Keratinocyte (primary cell): ENCODE measurements at regions not wholly inside any gene's neighbourhood (a gene's known extent, or its start where the extent isn't known, plus 50 kb on each side); places are given as distances from the start of the nearest gene placed in this dataset.

Source experiments
- DNase-seq: peaks from one replicate; pipeline ENCODE4 v3.0.0-alpha.2; 2011; ENCODE audit warnings: low read depth, missing footprints, low spot score
- FAIRE-seq: peaks from 2 replicates; lab custom pipeline; 2011; peaks lifted over from hg19 to GRCh38; lab: Jason Lieb, UNC
- H2AFZ ChIP-seq: 2 replicates; pipeline ENCODE4 v1.6.0; 2012; ENCODE audit warnings: low read length, control low read depth, inconsistent platforms; ENCODE audit not compliant: control insufficient read depth
- H3K27ac ChIP-seq: 2 replicates; pipeline ENCODE4 v1.5.1; 2011; ENCODE audit warnings: low read length; ENCODE audit not compliant: control insufficient read depth, insufficient read depth
- H3K27me3 ChIP-seq: 3 replicates; pipeline ENCODE4 v1.6.0; 2011; ENCODE audit warnings: low read length; ENCODE audit not compliant: control insufficient read depth, insufficient read depth; ENCODE audit errors: extremely low read depth
- H3K36me3 ChIP-seq, 2 experiments: 2 replicates in 1 of 2; 3 replicates in 1 of 2; pipeline ENCODE4 v1.5.1; 2011; ENCODE audit warnings: low read length in 2 of 2, mild to moderate bottlenecking in 1 of 2; ENCODE audit not compliant: control insufficient read depth in 2 of 2, insufficient read depth in 2 of 2; ENCODE audit errors: extremely low read depth in 1 of 2
- H3K4me1 ChIP-seq: 3 replicates; pipeline ENCODE4 v1.5.1; 2011; ENCODE audit warnings: low read length; ENCODE audit not compliant: control insufficient read depth, insufficient read depth; ENCODE audit errors: extremely low read depth
- H3K4me2 ChIP-seq: 3 replicates; pipeline ENCODE4 v1.6.0; 2011; ENCODE audit warnings: low read depth, low read length; ENCODE audit not compliant: control insufficient read depth, insufficient read depth; ENCODE audit errors: extremely low read depth
- H3K4me3 ChIP-seq, 3 experiments: fragments of 200-600 bp in 1 of 3; sonication (generic) in 1 of 3; 2 replicates in 2 of 3; 3 replicates in 1 of 3; pipeline ENCODE4 v1.5.1; 2011 to 2016; ENCODE audit warnings: low read length in 3 of 3, mild to moderate bottlenecking in 3 of 3, control low read depth in 2 of 3, inconsistent platforms in 1 of 3, low read depth in 1 of 3, mixed read lengths in 1 of 3, mixed run types in 1 of 3, moderate library complexity in 1 of 3; ENCODE audit not compliant: control insufficient read depth in 2 of 3, insufficient read depth in 2 of 3; ENCODE audit errors: extremely low read depth in 1 of 3
- H3K79me2 ChIP-seq: 2 replicates; pipeline ENCODE4 v1.6.0; 2012; ENCODE audit warnings: low read length; ENCODE audit not compliant: control insufficient read depth, insufficient read depth
- H3K9ac ChIP-seq: 3 replicates; pipeline ENCODE4 v1.6.0; 2011; ENCODE audit warnings: low read length; ENCODE audit not compliant: control insufficient read depth, insufficient read depth; ENCODE audit errors: extremely low read depth
- H3K9me1 ChIP-seq: 3 replicates; pipeline ENCODE4 v1.6.0; 2011; ENCODE audit warnings: low read length; ENCODE audit not compliant: control insufficient read depth, insufficient read depth; ENCODE audit errors: extremely low read depth
- H3K9me3 ChIP-seq: 2 replicates; pipeline ENCODE4 v1.5.1; 2012; ENCODE audit warnings: low read depth, low read length; ENCODE audit not compliant: control insufficient read depth
- H4K20me1 ChIP-seq: 3 replicates; pipeline ENCODE4 v1.6.0; 2011; ENCODE audit warnings: low read length; ENCODE audit not compliant: control insufficient read depth, insufficient read depth; ENCODE audit errors: extremely low read depth
- EZH2 ChIP-seq: IDR thresholded peaks from one replicate; pipeline ENCODE4 v1.6.1; 2012; ENCODE audit warnings: inconsistent platforms, mild to moderate bottlenecking, low read length, moderate library complexity
- dilution Hi-C: fragments of 300-500 bp; cut with MboI; formaldehyde crosslinking; loops from one replicate; pipeline ENCODE4 v1.7.0; 2020; ENCODE audit warnings: low sequenced_read_pairs; ENCODE audit not compliant: extremely low pct_ligation_motif_present
- TF ChIP-seq, protein P1 (sequence below), 3 experiments: IDR thresholded peaks in 1 of 3; conservative IDR thresholded peaks in 1 of 3; optimal IDR thresholded peaks in 1 of 3; 2 replicates in 2 of 3; 3 replicates in 1 of 3; pipeline versions ENCODE3 to v1.5.1; 2011; ENCODE audit warnings: low read length in 3 of 3, mild to moderate bottlenecking in 3 of 3, moderate library complexity in 2 of 3, control low read depth in 1 of 3, inconsistent platforms in 1 of 3; ENCODE audit not compliant: insufficient read depth in 2 of 3; ENCODE audit errors: extremely low read depth in 1 of 3

DNA sequence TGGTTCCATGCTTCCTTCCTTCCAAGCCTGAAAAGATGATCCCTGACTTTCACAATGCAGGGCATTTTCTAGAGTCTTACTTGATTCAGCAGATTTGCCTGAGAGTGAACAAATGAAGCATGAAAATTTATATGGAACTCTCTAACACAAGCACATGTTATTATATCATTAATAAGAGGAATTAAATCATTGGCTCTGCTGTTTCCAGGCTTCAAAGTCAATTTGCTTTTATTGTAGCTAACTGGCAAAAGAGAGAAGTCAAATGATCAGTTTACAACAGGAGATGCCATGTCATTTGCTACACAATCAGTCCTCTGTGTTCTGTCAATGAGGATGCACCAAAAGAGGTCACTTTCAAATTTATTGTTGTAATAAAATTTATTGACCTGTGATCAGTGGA lies 101.5 kb upstream of the UGT8 start:
- Histone ChIP-seq H3K9me1 (no peaks in the 10 kb centered on the region), H2AFZ (no peak overlapping the region), H3K36me3 (no peaks in the 10 kb centered on the region), H3K4me1 (no peaks in the 10 kb centered on the region), H3K27ac (no peak overlapping the region), H3K9me3 (no peaks in the 10 kb centered on the region), H4K20me1 (no peaks in the 10 kb centered on the region), H3K9ac (no peak overlapping the region), H3K79me2 (no peaks in the 10 kb centered on the region), H3K4me3 (no peak overlapping the region), H3K27me3 (no peaks in the 10 kb centered on the region), H3K4me2 (no peak overlapping the region)
- FAIRE-seq = no peak
- DNase-seq = no peak
- dilution Hi-C loops = no loop called here
- TF ChIP-seq, protein P1, sequence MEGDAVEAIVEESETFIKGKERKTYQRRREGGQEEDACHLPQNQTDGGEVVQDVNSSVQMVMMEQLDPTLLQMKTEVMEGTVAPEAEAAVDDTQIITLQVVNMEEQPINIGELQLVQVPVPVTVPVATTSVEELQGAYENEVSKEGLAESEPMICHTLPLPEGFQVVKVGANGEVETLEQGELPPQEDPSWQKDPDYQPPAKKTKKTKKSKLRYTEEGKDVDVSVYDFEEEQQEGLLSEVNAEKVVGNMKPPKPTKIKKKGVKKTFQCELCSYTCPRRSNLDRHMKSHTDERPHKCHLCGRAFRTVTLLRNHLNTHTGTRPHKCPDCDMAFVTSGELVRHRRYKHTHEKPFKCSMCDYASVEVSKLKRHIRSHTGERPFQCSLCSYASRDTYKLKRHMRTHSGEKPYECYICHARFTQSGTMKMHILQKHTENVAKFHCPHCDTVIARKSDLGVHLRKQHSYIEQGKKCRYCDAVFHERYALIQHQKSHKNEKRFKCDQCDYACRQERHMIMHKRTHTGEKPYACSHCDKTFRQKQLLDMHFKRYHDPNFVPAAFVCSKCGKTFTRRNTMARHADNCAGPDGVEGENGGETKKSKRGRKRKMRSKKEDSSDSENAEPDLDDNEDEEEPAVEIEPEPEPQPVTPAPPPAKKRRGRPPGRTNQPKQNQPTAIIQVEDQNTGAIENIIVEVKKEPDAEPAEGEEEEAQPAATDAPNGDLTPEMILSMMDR (optimal IDR thresholded peaks at IDR 0.05 in 1 of 3, IDR thresholded peaks at IDR 0.05 in 1 of 3, conservative IDR thresholded peaks at IDR 0.05 in 1 of 3; ENCODE audit: extremely low read depth in 1 of 3, insufficient read depth in 2 of 3, low read length in 3 of 3) = no peak
- no peak for TF ChIP-seq EZH2

DNA sequence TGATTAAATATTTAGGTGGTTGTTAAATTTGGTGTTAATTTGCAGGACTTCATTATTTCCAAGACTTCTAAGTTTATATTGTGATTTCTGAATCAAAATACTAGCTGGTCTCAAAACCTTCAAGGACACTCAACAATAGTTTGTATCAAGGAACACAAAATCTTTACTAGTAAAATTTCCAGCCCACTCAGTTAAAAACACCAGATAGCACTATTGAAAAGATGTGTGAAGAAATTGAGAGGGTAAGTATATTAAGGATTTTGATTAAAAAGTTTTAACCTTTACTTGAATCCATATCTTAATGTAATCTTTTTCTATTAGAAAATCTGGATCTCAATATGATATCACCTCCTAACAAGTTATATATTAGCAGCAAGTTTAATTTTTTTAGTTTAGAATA lies 89.3 kb upstream of the UGT8 start:
- dilution Hi-C loops = no loop called here
- Histone ChIP-seq H3K4me3 (no peak overlapping the region), H3K9ac (no peak overlapping the region), H3K27ac (no peak overlapping the region), H3K4me1 (peaks cover 9% of the 10 kb centered on the region), H3K9me3 (no peaks in the 10 kb centered on the region), H4K20me1 (no peaks in the 10 kb centered on the region), H3K36me3 (no peaks in the 10 kb centered on the region), H2AFZ (no peak overlapping the region), H3K27me3 (no peaks in the 10 kb centered on the region), H3K4me2 (no peak overlapping the region), H3K9me1 (no peaks in the 10 kb centered on the region), H3K79me2 (no peaks in the 10 kb centered on the region)
- FAIRE-seq (no peak), DNase-seq (no peak)
- TF ChIP-seq, protein P1 (optimal IDR thresholded peaks at IDR 0.05 in 1 of 3, IDR thresholded peaks at IDR 0.05 in 1 of 3, conservative IDR thresholded peaks at IDR 0.05 in 1 of 3; ENCODE audit: extremely low read depth in 1 of 3, insufficient read depth in 2 of 3, low read length in 3 of 3) = no peak
- TF ChIP-seq EZH2 = no peak
